ENCODE measurements at regions not wholly inside any gene's neighbourhood (a gene's known extent, or its start where the extent isn't known, plus 50 kb on each side); places are given as distances from the start of the nearest gene placed in this dataset.

DNA sequence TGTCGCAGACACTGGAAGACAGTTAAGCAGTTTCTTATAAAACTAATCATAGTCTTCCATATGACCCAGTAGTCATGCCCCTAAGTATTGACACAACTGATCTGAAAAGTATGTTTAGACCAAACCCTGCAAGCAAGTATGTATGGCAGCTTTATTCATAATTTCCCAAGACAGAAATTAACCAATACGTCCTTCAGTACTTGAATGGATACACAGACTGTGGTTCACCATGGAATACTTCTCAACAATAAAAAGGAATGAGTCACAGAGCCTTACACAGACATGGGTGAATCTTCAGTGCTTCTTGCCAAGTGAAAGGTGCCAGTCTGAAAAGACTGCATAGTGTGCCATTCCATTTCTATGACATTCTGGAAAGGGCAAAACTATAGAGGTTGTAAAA lies 50.2 kb upstream of the AKR1E2 start:
- DNase-seq, result no peak

DNA sequence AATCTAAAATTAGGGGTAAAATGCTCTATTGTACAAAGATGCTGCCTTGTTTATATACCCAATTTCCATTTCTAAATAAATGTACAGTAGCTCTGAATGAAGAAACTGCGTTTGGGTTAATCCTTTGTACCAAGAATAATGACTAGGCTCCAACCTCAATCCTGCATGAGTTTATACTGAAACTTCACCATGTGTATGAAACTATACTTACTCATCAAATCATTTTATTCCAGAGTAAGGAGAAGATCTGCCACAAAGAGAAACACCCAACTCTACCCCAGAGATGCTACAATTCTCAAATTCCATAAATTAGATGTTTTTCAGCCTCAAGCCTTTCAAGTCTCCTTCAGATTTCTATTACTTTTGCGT lies 53.8 kb upstream of the AKR1E2 start:
- no peak for DNase-seq

DNA sequence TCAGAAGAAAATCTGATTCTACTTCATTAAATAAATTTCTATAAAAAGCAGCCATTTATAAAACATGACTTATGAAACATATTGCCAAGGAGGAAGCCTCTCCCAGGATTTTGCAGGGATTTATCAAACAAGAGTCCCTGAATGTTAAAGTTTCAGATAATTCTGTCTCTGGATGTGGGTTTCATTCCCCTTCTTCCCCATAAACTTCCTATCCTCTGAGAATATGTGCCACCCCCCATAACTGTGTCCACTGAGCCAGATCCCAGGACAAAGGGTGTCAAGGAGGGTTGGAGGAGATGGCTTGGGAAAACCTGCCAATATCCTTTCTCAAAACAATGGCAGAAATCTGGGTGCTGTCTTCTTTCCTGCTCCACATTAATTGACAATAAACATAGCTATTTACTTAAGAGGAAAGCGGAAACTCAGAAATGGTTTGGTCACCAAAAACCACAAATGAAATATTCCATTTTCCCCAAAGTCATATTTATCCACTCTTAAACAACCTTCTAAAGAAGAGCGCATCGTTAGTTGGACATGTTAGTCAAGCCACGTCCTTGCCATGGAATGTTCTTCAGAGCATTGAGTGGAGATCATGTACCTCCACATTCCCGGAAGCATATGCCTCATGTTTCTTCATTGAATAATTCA lies 54.3 kb upstream of the AKR1E2 start:
- no peak for DNase-seq

DNA sequence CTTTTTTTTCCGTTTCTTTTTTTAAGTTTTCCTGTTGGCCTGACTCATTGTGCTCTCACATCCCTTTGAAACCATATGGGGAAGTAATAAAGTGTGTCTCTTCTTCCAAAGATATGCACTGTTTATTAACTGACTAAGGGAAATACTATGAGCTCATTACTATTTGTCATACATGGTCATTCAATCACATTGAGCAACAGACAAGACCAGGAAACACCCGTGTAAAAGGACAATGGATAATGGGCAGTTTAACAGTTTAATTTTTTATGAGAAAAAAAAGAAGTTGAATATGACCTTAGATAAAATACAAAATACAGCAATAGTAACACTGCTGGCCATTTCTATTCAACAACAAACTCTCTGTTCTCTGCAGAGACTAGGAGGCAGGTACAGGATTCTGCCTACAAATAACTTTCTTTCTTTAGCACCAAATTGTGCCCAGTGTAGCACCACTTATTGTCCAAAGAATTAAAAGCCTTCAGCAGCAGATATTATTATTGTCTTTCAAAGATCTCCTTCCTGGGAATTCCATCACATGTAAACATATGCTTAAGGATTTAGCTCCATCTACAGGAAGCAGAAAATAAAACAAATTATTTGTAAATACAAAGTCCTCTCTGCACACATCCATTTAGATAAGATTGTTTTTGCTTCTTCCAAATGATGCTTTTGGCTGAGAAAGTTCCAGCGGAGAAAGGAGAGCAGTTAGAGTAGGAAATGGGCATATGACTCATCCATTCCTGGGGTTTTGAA lies 55.0 kb upstream of the AKR1E2 start:
- DNase-seq, result no peak

DNA sequence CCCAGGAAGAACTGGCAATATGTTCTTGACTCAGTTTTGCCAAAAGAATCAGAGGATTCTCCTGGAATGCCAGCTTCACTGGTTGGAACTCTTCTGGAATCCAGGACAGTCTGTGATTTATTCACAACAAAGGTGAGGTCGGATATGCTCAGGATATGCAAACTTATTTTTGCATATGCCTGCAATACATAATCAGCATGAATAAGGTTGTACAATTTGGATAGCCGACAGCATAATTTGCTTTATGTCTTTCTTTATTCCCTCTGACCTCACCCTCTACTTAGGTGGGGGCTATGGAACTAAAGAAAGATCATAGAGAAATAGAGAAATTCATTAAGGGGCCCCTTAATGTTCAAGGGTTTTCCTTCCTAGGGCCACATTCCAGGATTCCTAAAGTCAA lies 57.6 kb upstream of the AKR1E2 start:
- no peak for DNase-seq

DNA sequence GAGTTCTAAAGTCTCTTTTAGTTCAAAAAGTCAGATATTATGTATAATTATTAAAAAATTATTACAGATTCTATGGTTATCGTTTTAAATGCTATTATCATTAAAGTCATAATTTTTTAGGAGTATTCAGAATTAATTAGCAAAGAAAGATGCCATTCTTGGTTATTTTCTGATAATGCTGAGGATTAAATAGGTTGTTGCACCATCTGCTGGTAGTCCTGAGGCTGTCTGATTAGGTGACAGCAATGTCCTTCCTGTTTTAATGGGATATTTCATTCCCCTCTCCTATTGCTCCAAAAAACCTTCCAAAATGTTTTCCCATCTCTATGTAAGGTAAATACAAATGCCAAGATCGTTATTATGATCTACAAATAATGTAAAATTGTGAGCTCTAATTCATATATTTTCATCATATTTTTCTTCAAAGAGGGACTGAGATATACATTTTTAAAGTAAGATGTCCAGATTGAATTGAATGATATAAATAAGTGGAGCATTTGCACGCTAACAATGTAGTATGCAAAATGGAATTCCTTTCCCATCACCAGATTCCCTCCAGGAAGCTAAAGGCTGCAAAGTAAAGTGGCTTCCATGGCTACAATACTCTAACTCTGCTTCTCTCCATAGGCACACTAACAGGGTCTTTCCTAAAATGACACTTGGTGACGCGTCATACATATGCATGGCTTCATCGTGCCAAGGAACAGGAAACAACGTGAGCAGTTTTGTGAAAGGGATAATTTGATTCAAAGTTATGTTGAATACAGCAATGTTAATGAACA lies 58.8 kb upstream of the AKR1E2 start:
- DNase-seq, result no peak

DNA sequence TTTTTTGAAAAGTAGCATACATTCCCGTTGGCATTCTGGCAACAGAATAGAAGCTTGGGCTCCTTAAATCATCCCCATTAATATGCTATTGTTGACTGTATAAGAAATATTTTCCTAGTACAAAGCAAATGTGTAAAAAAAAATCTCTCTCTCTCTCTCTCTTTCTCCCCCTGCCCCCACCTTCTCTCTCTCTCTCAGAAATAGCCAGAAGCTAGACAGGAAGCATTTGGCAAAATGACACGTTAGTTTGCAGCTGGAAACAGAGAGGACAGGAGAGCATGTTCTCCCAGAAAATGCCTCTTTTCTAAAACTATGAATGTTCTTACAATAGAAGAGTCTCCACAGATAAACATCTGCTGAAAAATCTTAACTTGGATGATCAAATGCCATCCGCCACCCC lies 59.6 kb upstream of the AKR1E2 start:
- DNase-seq, result no peak

DNA sequence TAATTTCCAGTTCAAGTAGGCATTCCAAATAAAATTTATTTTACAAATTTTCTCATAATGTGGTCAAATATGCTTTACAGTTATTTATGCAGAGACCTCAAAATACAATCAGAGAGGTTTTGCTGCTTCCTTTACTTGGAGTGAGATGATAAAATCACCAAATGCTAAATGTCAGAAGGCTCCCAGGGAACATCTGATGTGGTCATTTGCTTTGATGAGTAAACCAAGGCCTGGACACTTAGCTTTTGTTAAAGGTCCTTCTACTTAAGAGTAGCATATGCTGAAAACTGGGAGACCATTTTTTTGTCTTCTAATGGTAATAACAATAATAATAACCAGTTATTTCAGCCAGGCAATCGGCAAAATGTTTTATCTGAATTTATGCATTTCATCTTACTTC lies 60.6 kb upstream of the AKR1E2 start:
- DNase-seq, result no peak

DNA sequence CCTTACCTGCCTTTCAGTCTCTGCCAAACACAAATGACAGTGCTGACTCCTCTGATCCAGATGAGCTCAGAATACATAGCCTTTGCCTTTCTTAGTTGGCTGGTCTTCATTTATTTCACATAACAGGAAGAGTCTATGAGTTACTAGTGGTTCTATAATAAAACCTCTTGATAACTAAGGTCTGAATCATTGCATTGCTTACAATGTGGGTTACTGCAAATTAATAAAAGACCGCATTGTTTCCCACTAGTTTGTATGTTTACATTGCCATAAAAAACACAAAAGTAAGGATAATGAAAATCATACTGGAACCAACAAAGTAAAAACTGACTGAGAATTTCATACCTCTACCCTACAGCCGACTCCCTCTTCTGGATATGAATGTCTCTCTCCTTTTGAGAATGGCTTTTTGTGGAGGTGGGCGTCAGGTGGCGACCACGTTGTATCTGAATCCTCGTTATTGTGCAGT lies 62.0 kb upstream of the AKR1E2 start:
- no peak for DNase-seq

DNA sequence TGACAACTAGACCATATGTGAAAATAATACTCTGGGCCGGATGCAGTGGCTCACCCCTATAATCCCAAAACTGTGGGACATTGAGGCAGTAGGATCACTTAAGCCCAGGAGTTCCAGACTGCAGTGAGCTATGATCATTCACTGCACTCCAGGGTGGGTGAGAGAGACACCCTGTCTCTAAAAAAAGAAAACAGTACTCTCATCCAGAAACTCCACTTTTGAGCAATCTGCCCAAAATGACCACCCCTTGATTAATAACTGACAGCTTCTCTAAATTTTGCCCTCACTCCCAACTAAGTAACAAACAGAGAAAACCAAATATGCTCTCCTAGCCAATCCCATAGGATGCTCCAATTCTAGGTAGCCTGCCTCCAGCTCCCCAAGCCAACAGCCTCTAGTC lies 62.5 kb upstream of the AKR1E2 start:
- DNase-seq, result no peak

DNA sequence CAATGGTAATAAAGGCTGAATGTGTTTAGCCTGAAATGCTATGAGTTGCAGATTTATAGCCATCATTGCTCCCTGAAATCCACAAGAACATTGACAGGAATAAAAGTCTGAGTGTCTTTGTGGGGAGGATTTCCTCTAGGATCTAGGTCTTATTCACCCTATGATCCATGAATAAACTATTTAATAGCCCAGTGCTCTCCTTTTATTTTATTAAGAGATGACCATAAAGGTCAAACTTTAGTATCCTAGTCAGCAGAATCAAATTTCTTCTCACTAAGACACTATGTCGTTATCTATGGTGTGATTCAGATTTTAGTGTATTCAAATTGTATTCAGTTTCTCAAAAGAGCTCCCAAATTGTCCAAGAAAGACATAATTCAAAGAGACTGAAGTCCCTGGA lies 67.8 kb upstream of the AKR1E2 start:
- DNase-seq, result no peak

DNA sequence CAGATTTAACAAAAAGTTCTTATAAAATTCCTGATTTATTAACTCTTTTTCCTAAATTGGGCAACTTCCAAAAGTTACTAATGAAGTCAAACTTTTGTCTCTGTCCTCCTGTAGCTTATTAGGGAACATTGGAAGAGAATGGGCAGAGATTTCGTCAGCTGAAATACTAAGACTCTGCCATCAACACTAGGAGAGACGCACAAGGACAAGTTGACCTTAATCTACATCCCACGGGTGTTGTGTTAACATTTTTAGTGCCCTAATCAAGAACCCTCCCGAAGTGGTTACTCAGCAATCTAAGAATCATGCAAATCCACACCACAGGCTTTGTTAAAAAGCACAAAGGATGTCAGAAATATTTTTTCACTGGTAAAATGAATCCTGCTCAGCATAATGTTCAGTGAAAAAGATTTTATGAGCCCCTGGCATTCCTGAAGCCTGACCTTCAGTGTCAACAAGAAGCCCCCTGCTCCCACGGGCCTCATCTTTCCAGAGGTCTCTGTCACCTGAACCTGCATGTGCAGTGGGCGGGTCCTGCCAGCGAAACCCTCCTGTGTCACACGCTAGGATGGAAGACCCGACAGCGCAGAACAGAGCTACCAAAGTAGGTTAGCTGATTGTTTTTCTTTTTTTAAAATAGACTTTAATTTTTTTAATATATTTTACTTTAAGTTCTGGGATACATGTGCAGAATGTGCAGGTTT lies 70.6 kb upstream of the AKR1E2 start:
- DNase-seq, result no peak

DNA sequence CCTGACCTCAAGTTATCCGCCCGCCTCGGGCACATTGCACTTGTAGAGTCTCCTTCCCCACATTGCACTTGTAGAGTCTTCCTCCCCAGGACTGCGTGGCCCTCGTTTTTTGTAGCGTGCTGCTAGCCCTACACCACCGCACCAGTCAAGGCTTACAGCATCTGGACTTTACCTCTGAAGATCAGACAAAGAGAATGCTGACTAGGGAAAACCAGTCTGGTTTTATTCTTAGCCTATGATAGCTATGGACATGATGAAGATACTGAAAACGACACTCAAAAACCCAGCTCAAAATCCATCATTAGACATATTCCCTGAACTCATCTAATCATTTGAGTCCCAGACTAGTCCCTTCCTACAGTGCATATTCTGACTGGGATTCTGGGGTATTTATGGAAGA lies 71.9 kb upstream of the AKR1E2 start:
- DNase-seq, result no peak

DNA sequence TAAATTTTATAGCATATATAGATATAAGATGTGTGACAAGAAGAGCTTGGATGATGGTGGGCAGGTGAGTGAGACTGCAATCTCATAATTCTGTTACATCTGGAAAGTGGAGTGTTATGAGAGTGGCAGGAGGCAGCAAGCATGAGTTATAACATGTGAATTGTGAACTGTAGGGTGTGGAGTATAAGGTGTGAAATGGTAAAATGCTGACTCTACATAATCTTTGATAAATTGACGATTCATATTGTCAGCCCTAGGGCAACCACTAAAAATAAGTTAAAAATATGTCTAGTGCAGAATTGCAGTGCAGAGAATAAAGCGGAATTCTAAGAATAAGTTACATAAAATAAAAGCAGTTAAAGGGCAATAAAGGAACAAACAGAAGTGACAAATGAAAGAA lies 74.8 kb upstream of the AKR1E2 start:
- no peak for DNase-seq

DNA sequence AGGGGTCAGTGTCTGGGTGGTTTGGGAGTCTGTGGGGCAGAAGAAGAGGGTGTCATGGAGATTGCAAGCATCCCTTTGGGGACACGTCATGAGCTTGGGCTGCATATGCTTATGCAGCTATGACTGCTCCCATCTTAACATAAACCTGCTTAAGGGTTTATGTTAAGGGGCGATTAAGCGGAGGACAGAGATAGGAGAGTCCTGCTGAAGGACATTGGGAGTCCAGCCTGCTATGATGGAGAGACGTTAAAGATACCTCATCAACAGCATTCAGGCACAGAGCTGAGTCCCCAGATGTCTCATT lies 76.8 kb upstream of the AKR1E2 start:
- no peak for DNase-seq

DNA sequence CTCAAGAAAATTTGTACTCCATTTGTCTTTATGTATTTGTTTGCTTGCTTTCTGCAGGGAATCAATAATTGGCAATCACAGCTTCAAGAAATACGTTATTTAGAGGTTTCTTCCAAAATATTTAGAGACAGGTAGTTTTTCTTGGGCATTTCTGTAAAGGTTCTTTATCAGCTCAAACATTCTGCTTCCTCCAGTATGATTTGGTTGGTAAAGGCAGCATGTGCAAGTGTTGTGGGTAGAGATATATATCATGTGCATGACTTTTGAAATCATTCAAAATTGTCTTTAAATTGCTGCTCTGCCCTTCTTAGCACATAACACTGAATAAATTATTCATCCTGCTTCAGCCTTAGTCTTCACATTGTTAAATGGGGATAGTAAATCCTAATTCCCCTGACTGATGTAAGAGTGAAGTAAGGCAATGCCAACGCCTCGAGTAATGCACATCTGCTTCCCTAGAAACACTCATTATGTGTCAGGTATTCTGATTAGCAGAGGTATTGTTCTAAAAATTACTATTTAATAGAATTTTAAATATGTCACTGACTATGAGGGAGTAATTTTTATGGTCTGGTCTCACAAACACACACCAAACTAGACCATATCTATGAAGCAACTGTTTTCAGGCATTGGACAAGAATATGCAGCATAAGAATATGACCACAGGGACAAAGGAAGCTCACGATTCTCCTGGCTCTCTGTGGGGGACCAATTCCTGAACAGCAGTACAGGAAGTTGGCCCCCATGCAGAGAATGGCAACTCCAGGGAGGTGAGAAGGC lies 77.3 kb upstream of the AKR1E2 start:
- no peak for DNase-seq

DNA sequence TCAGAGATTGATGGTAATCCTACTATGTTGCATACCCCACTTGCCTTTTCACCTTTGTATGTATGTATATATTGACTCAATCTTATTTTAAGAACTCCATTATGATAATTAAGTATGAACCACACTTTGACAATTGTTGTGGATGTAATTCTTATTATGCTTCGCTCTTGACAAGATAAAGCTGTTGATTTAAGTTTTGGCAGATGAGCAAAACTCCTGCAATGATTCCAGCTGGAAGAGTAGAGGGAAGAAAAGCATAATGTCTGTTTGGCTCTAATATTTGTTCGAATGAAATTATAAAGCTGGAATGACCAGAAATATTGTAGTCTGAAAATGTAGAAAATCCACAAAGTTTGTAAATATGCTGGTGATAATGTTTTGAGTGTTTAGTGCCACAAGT lies 83.8 kb upstream of the AKR1E2 start:
- DNase-seq, result no peak

DNA sequence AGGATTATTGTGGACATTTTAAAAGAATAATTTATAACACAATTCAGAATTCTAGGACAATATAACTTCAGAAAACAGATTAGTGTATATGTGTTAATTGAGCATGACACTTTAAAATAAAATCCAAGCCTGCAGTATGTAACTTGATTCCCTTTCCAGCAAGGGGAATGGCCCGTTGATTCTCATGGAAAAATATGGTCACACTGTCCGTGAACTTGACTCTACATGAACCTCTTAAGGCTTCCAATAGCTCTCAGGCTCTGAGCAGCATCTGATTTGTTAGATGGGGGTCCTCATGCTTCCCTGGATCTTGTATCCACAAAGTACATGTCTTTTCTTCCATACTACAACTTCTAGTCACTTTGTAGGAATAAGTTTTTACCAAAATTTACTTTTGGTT lies 85.5 kb upstream of the AKR1E2 start:
- DNase-seq, result no peak

DNA sequence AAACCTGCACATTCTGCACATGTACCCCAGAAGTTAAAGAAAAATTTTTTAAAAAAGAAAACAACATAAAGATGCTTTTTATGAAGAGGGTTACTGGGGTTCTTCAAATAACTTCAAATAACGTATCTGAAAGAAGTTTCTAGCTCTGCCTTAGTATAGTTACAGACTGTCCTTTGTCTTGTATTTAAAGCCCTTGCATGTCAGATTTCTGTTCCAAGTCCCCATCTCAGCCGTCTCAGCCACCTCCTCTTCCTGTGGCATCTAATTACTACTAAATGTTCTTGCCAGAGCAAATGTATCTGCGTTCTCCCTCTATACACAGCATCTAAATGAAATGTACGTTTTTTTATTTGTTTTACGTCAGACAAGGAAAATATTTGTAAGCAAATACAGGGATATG lies 89.4 kb upstream of the AKR1E2 start:
- DNase-seq, result no peak

DNA sequence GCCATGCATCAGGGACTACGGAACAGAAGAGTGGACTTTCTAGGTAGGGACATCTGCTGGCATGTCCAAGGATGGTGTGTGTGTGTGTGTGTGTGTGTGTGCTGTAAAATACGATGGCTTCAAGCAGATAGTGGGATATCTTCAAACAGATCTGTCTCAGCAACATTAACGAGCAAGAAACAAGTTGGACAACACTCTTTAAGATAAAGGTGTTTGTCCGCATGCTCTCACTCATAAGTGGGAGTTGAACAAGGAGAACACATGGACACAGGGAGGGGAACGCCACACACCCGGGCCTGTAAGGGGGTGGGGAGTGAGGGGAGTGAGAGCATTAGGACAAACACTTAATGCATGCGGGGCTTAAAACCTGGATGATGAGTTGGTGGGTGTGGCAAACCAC lies 89.8 kb upstream of the AKR1E2 start:
- no peak for DNase-seq

DNA sequence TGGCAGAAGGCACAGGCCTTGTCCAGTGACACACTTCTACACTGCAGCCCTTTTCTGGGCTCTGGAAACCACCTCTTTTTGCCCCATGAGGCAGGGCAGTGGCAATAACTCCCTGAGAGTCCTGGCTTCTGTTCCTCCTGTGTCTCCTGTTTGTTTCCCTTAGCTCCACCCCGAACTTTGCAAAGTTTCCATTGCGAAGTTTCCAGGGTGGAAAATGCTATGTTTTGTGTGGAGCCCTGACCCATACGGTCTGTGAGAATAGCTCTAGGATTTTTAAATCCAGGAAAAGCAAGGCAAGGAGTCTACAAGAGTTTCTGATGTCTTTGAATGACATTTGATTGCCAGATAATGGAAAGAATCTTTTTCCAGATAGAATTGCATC lies 92.2 kb upstream of the AKR1E2 start:
- DNase-seq, result no peak

DNA sequence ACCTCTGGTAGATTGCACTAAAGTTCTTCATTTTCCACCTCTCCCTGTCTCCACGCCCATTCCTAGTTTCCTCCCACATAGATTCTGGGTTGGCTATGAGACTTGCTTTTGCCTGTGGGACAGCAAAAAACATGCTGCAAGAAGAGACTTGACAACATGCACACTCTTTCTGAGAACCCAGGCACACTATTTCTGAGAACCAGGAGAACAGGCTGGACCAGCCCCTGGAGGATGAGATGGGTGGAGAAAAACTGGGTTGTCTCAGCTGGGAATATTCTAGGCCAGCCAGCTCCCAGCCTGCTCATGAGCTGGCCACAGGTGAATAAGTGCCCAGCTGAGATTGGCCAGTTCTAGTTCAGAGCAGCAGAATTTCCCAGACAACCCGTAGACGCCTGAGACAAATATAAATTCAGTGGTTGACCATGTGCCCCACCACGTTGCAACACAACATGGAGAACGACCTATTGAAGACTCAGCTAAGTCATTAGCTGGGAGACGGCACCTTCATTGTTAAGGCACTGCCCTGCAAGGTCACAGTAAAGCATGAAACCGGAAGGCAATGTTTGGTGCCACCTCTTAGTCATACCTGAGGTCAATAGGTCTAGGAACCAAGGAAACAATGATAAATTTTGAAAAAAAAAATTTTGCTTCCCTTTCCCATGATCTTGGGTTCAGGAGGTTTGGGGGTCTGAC lies 92.7 kb upstream of the AKR1E2 start:
- no peak for DNase-seq
